Right renal pelvis (tissue), 4 donors: ENCODE measurements at regions not wholly inside any gene's neighbourhood (a gene's known extent, or its start where the extent isn't known, plus 50 kb on each side); places are given as distances from the start of the nearest gene placed in this dataset.
"Not testable (repeated sequence)": the region's sequence is repeated elsewhere in the genome, so short reads cannot be mapped to it uniquely, and the experiment has no call there.

Source experiments
- DNase-seq, 4 donors: peaks; one replicate each; pipeline ENCODE4 v3.0.0-alpha.2; 2013; ENCODE audit warnings: low read depth in 4 of 4, low spot score in 3 of 4, missing footprints in 1 of 4

DNA sequence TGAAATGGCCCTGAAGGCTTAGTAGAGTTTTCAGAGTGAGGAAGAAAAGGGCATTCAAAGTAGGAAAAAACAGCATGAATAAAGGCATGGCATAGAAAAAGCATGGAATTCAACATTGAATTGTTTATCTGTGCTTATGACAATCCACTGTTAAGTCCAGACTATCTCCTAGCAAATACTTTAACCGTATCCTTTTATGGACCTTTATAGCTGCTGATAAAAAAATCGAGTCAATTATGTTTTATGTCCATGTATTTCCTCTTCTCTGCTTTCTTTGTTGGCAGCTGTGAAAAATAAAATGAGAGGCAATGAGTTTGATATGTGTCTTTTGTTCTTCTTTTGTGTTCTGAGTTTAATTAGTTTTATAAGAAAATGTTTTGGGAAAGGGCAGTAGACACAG is 70.4 kb downstream of the TDRD15 start:
- no peak for DNase-seq

DNA sequence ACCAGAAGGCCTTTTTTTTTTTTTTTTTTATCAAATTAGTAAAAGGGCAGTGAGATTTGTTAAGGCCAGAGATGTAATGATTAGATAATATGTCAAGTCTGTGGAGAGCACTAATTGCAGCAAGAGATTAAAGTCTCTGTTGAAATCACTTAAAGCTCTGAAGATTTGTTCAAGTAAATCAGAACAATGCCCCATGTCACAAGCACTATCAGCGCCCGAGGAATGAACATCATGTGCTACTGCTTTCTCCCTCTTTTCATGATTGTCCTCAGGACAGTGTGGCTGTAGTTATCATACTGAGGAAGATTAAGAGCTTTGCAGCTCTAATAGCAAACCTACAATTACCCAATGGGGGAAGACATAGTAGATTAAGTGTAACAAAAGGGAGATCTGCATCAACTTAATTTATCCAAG is 71.1 kb downstream of the TDRD15 start:
- DNase-seq: no peak

DNA sequence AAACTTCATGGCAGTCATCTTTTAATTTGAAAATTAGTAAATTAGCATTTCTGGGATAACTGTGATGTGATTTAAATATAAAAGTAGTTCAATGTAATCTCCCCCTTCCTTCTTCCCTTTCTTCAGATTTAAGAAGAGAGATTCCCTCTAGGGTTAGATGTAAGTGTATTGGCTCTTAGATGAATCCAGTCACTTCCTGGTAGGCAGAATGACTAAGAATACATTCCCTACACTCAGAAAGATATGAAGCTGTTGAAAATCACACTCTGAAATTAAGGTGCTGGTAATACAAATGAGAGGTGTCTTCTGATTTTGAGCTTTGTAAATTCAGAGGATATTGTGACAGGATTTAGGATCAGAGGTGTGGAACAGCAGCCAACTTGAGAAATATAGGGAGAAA is 71.6 kb downstream of the TDRD15 start:
- DNase-seq: no peak

DNA sequence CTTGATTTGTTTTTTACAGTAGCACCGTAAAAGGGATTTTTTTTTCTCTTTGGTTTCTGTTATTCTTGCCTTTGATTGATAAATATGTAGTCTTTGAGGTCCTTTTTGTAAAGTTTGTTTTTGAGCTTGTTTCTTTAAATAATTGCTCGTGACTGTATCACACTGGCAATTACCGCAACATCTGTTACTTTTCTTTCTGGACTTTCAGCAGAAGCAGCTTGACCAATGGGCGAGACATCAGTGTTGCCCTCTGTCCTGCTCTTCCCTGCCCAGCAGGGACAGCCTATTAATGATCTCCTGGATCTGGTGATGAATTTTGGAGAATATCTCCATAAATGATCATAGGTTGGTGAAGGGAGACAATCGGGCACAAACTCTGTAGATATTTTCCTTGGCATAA is 74.9 kb downstream of the TDRD15 start:
- DNase-seq: no peak

DNA sequence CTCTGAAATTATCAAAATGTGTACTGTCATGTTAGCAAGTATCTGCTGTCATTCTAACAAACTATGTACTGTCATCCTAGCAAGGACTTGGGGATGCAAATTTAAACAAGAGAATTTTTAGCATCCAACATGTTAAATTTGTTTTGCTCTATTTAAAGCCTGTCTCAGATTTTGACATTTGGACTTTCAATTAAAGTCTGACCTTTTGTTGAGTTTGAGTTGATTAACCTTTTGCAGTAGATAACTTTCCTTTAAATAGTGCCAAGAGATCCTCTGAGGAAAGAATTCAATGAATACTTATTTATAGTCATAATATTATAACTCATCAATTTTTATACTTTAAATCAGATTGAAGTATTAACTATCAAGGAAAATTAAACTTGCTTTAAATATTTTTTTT is 80.2 kb downstream of the TDRD15 start:
- no peak for DNase-seq

DNA sequence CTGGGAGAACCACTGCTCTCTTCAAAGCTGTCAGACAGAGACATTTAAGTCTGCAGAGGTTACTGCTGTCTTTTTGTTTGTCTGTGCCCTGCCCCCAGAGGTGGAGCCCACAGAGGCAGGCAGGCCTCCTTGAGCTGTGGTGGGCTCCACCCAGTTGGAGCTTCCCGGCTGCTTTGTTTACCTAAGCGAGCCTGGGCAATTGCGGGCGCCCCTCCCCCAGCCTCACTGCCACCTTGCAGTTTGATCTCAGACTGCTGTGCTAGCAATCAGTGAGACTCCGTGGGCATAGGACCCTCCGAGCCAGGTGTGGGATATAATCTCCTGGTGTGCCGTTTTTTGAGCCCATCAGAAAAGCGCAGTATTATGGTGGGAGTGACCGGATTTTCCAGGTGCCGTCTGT is 90.3 kb downstream of the TDRD15 start:
- not testable (repeated sequence) for DNase-seq

DNA sequence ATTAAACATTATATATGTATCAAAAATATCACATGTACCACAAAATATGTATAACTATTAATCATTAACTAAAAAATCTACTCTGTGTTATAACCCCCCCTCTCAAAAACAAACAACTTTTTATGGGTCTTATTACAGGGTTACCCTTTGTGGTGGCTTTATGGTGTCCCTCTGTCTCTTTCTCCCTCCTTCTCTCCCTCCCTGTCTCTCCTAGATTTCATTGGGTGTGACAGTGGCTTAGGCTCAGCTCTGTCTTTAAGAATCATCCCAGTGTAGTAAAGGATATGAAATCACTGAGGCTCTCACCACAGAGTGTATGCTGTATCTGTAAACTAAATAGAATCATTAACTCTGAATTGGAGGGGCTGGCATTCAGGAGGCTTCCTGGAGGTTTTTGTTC is 93.7 kb downstream of the TDRD15 start:
- DNase-seq: no peak

DNA sequence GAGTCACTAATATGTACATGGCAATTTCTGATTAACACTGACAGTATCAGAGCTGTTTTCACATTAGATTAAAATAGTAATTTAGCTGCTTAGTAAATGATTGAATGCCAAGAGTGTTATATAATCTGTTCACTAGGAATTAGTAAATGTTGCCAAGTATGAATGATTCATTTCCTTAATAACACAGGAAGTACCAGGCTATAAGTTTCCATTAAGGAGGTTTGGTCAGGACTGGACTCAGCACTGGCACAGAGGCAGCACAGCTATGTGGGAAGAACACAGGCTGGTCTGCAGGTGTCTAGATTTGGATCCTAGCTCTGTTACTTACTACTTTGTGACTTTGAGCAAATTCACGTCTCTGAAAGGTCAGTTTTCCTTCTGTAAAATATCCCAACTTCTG is 97.2 kb downstream of the TDRD15 start:
- DNase-seq: no peak

DNA sequence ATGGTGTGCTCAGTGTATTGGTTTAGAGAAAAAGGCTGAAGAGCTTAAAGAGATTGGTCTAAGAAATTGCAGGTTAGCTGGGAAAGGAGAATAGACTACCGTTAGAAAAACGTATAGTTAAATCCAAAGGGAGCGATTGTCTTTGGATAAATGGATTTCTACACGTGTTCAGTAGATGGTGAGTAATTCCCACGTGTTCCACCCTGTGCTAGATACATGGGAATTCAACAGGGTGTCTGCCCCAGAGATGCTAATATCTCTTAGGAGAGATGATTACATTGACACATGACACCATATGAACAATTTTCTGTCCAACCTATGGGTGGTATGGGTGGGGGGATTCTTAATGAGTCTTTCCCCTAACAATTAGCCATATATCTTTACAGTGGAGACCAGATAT is 99.8 kb downstream of the TDRD15 start:
- no peak for DNase-seq

DNA sequence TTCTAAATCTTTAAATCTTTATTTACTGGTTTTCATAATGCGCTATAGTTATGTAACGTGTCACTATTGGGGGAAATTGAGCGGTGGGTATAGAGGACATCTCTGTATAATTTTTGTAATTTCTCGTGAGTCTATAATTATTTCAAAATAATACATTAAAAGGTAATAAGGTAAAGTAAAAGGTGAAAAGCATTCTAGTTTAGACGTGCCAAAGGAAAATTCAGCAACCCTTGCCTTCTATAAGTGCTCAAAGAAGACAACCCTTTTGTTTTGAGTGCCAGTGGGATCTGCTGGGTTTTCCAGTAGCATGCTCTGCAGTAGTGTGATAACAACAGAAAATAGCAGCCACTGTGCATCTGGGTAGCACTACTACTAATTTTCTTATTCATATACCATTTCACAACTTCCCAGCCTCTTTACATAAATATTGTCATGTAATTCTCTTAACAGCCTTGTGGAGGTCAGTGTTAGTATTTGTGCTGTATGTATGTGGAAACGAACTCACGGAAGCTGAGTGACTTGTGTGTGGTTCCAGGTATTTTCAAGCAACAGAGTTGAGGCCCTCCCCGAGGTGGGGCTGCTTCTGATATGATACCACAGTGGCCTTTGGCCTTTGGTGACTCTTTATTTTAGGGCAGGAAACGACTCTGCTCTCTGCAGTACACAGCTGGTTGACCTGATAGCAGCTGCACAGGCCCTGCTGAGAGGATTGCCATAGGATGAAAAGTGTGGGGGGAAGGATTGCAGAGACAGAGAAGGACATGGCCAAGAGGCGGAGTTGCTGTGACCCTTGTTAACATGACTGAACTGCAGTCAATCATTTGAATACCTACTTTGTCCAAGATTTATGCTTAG is 104.5 kb downstream of the TDRD15 start:
- no peak for DNase-seq

DNA sequence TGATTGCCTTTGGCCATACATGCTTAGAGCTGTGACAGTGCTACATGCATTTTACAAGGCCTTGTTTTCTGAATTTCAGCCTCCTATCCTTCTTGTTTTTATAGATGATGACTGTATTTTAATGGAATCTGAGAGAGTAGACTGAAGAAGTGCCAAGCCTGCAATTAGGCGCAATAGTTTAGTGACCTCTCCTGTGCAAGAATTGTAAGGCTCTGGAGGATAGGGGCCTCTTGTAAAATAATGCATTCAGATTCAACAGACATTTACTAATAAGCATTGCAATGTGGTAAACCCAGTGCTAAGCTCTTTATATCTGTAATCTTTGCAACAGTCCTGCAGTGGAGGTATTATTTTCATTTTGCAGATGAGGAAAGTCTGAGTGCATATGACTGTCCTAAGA is 105.5 kb downstream of the TDRD15 start:
- DNase-seq: no peak

DNA sequence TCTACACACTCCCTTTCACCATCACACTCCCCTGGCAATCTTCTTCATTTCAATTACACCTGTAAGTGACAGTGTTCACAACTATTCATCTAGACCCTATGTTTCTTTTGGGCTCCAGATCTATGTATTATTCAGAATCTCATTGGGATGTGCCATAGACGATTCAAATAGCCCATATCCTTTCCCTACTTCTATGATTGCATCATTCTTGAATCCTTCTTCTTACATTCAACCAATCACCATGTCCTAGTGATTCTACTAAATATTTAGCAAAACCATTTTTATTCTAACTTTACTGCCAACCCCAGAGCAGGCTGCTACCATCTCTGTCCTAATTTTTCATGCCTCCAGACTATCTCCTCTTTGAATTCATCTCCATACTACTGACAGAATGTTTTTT is 106.4 kb downstream of the TDRD15 start:
- DNase-seq: no peak

DNA sequence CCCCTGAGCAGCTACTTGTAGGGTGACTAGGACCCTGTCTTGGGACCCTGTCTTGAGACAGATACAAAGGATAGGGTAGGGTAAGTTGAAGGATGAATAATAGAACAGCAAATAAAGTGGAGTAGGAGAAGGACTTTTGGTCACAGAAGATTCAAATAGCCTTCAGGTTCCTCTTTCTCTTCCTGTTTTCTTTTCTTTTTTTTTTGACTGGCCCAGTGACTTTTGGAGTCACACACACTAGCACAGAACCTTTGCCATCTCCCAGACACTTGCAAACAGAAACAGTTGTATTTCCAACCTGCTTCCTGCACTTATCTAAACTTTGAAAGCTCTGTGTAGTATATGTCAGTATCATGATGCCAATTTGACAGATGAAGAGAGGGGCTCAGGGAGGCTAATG is 108.2 kb downstream of the TDRD15 start:
- no peak for DNase-seq

DNA sequence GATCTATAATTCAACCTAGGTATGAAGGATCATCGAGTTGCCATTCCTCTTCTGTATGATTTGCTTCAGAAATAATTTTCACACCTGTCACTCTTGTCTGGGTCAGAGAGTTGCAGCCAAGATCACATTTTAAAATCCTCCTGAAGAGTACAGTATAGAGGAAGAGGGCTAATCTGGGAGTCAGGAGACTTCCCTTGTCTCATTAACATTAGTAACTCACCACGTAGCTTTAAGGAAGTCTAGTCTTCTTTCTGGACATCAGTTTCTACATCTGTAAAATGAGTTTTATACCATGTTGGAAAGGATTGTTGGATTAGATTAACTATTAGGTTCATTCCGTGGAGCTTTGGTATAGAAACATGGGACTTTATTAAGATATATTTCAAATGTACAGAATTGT is 109.4 kb downstream of the TDRD15 start:
- DNase-seq: no peak

DNA sequence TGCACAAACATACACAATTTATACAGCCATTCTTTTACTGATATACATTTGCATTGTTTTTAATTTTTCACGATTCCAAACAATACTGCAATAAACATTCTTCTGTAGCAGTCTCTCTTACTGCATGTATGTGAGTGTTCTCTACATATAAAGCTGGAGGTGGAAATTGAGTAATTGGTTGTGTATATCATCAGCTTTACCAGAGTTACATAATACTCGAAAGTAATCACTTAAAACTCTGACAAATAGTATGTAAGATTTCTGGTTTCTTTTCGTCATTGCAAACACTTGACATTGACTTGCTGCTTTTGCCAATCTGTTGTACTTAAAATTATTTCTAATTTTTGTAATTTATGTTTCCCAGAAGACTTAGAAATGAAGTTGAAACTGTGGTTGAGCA is 110.2 kb downstream of the TDRD15 start:
- no peak for DNase-seq

DNA sequence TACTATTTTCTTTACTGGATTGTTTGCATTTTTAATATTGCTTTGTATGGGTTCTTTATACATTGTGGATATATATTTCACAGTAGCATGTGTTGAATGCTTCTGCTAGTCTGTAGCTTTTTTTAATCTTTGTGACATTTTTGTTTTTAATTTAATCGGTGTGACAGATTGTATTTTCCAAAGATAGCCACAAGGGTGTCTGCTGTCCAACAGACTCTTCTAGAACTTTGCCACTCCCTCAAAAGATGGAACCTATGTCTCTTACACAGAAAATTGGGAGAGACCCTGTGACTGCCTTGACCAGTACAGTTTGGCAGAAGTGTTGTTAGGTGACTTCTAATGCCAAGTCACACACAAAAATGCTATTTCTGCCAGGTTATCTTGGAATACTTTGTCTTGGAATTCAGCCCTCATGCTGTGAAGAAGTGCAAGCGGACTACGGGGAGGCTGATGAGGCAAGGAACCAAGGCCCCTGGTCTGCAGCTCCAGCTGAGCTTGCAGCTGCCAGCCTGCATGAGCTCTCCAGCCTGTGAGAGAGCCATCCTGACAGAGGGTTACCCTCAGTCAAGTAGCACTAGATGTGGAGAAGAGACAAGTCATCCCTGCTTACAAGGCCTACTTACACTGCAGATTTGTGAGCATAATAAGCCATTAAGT is 110.8 kb downstream of the TDRD15 start:
- DNase-seq: no peak

DNA sequence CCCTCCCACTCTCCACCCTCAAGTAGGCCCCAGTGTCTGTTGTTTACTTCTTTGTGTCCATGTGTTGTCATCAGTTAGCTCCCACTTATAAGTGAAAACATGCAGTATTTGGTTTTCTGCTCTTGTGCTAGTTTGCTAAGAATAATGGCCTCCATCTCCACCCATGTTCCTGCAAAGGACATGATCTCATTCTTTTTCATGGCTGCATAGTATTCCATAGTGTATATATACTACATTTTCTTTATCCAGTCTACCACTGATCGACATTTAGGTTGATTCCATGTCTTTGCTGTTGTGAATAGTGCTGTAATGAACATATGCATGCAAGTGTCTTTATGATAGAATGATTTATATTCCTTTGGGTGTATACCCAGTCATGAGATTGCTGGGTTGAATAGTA is 116.0 kb downstream of the TDRD15 start:
- DNase-seq: not testable (repeated sequence)

DNA sequence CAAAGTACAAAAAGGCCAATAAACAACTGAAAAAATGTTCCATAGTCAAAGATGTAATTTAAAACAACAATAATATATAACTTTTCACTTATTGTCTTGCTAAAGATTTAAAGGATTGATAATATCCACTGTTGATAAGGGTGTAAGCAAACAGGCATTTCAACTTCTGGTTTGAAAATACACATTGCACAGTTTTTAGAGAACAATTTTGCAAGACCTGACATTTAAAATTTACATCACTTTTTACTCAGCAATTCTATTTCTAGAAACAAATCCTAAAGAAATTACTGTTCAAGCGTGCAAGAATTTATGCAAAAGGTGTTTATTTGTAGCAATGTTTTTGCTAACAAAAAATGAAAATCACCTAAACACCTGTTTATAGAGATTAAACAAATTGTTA is 120.4 kb downstream of the TDRD15 start:
- DNase-seq: no peak

DNA sequence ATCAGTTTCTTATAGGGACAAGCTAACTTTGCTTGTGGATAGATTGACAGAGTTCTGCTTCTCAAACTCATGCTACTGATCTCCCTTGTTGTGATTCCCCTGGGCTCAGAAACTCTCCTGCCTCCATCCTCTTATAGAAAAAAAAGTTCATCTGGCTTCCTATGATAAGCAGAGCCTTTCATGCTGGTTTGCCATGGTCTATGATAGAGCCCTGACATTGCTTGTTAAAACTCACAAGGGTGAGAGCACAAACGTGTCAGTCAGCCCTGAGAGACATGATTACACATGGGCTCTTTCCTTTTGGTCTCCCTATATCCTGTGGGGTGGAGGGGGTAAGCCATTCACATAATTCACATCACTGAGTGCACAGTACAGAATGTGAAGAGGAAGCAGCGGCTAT is 121.8 kb downstream of the TDRD15 start:
- DNase-seq: no peak

DNA sequence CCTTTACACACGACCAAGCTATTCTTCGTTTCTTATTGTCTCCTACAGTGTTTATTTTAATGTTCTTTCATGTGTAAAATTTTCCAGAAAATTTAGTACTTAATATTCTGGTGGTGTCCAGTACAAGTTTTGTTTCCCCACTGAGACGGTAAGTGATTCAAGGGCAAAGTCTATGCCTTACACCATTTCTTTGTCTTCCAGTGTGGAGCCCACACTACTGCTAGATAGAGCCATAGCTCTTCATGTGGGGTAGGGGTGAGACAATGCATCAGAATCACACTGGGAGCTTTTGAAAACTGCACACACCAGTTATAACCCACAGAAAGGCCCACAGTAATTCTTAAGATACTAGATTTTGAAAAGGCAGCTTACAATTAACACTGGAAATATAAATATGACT is 125.6 kb downstream of the TDRD15 start:
- no peak for DNase-seq

DNA sequence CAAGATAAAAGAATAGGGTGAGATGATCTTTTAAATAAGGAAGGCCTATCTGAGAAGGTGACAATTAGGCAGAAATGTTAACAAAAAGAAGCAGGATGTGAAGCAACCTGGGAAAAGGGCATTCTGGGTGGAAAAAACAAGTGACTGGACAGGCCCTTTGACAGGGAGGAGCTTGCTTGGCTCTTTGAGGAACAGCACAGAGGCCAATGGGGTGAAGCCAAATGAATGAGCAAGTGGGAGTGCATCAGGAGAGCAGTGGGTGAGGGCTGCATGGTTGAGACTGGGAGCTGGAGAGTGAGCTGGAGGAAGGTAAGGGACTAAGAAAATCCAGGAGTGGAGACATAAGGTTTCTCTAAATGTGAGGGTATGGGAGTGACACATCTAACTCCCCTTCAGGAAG is 126.9 kb downstream of the TDRD15 start:
- DNase-seq: no peak

DNA sequence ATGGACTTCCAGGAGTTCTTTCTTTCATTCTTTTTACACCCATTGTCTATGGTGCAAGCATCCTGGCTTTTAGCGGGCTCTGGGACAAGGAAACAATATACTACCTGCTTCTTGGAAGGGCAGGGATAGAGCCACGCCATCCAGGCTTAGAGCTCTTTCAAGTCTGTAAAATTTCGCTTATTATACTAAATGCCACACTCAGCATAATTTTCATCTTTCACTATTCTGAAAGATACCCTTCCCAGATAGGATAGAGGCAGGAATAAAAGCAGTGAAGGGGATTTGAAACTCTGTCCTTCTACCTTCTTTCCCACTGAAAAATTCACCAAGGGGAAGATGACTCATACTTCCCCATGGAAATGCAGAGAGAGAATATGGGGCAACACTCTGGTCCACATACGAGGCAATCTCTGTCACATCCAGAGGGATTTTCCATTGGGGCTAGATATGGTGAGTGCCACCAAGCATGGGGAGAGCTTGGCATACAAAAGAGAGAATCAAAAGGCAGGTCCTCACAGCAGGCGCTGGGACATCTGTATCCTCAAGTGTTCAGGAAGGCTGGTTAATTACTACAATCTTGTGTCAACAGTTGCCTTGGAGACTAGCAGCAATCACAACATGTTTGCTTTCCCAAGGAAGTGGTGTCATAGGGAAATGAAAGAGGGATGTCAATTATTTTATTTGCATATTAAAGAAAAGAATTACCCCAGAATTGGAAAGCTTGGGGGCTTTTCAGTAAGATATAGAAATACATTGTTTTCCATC is 127.6 kb downstream of the TDRD15 start:
- no peak for DNase-seq
